ENCODE measurements at regions not wholly inside any gene's neighbourhood (a gene's known extent, or its start where the extent isn't known, plus 50 kb on each side); places are given as distances from the start of the nearest gene placed in this dataset.

GRCh38 chr3:182570946-182571594, 222.2 kb upstream of the ATP11B start:
- DNase-seq (ENCODE audit: low read depth in 3 of 3) = no peak

GRCh38 chr3:182575941-182576340, 217.4 kb upstream of the ATP11B start:
- DNase-seq (ENCODE audit: low read depth in 3 of 3) = no peak

GRCh38 chr3:182583545-182583944, 209.8 kb upstream of the ATP11B start:
- DNase-seq (ENCODE audit: low read depth in 3 of 3) = no peak

- no peak for DNase-seq (ENCODE audit: low read depth in 3 of 3)
Observed at GRCh38 chr3:182585532-182586150, 207.7 kb upstream of the ATP11B start.

GRCh38 chr3:182592747-182593146, 200.6 kb upstream of the ATP11B start:
- DNase-seq (ENCODE audit: low read depth in 3 of 3) = no peak

GRCh38 chr3:182596676-182597410, 196.5 kb upstream of the ATP11B start:
- DNase-seq (ENCODE audit: low read depth in 3 of 3) = no peak

GRCh38 chr3:182597621-182598041, 195.7 kb upstream of the ATP11B start:
- DNase-seq (ENCODE audit: low read depth in 3 of 3) = no peak

- DNase-seq (ENCODE audit: low read depth in 3 of 3) = no peak
Observed at GRCh38 chr3:182601597-182601996, 191.7 kb upstream of the ATP11B start.

GRCh38 chr3:182603501-182603900, 189.8 kb upstream of the ATP11B start:
- no peak for DNase-seq (ENCODE audit: low read depth in 3 of 3)

- no peak for DNase-seq (ENCODE audit: low read depth in 3 of 3)
Observed at GRCh38 chr3:182605882-182606611, 187.3 kb upstream of the ATP11B start.

GRCh38 chr3:182606905-182607504, 186.3 kb upstream of the ATP11B start:
- no peak for DNase-seq (ENCODE audit: low read depth in 3 of 3)

GRCh38 chr3:182608832-182609231, 184.5 kb upstream of the ATP11B start:
- no peak for DNase-seq (ENCODE audit: low read depth in 3 of 3)

- no peak for DNase-seq (ENCODE audit: low read depth in 3 of 3)
Observed at GRCh38 chr3:182609575-182610156, 183.6 kb upstream of the ATP11B start.

GRCh38 chr3:182612332-182612731, 181.0 kb upstream of the ATP11B start:
- DNase-seq (ENCODE audit: low read depth in 3 of 3) = no peak

- DNase-seq (ENCODE audit: low read depth in 3 of 3) = no peak
Observed at GRCh38 chr3:182617500-182617899, 175.8 kb upstream of the ATP11B start.

GRCh38 chr3:182618085-182618732, 175.1 kb upstream of the ATP11B start:
- DNase-seq (ENCODE audit: low read depth in 3 of 3) = no peak

- DNase-seq (ENCODE audit: low read depth in 3 of 3) = no peak
Observed at GRCh38 chr3:182618981-182619591, 174.2 kb upstream of the ATP11B start.

GRCh38 chr3:182620723-182621434, 172.4 kb upstream of the ATP11B start:
- DNase-seq (ENCODE audit: low read depth in 3 of 3) = no peak

GRCh38 chr3:182621435-182622240, 171.7 kb upstream of the ATP11B start:
- DNase-seq (ENCODE audit: low read depth in 3 of 3) = no peak

Measured in stimulated activated CD4-positive, alpha-beta T cell treated with anti-CD3 and anti-CD28 coated beads, TNF-alpha, amount 100 ng/mL, for 4 hours (primary cell).